ENCODE measurements at regions not wholly inside any gene's neighbourhood (a gene's known extent, or its start where the extent isn't known, plus 50 kb on each side); places are given as distances from the start of the nearest gene placed in this dataset.

DNA sequence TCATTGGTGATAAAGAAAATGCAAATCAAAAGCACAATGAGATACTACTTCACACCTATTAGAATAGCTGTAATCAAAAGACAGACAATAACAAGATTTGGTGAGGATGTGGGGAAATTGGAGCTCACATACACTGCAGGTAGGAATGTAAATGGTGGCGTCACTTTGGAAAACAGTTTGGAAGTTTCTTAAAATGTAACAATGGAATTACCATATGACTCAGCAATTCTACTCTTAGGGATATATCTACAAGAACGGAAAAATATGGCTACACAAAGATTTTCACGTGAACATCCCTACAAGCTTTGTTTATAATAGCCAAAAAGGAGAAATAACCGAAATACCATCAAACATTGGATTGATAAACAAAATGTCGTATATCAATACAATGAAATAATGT lies 270.4 kb downstream of the DOK5 start:
- Histone ChIP-seq H3K4me3 (replicated peaks in 1 of 4; ENCODE audit: control extremely low read depth in 1 of 4, insufficient read depth in 1 of 4, low read depth in 3 of 4, low read length in 4 of 4) (no peak overlapping the region), H3K27me3 (ENCODE audit: control insufficient read depth, insufficient read depth, low read length) (no peaks in the 10 kb centered on the region), H4K20me1 (ENCODE audit: control insufficient read depth, extremely low read depth, insufficient read depth, low read length) (no peaks in the 10 kb centered on the region), H3K27ac (ENCODE audit: insufficient read depth, low read length) (no peak overlapping the region), H3K36me3 (ENCODE audit: control insufficient read depth, insufficient read depth, low read length) (no peaks in the 10 kb centered on the region), H3K4me2 (ENCODE audit: extremely low read depth, insufficient read depth, low read length) (no peak overlapping the region), H3K9me3 (ENCODE audit: control insufficient read depth, insufficient read depth, low read depth, low read length) (no peaks in the 10 kb centered on the region), H3K9ac (ENCODE audit: insufficient read depth, low read length) (no peak overlapping the region), H3K79me2 (ENCODE audit: control insufficient read depth, insufficient read depth, low read length) (no peaks in the 10 kb centered on the region), H2AFZ (ENCODE audit: low read length) (no peak overlapping the region), H3K4me1 (ENCODE audit: control insufficient read depth, extremely low read depth, insufficient read depth, low read length) (no peaks in the 10 kb centered on the region)
- no peak for TF ChIP-seq CTCF (conservative IDR thresholded peaks at IDR 0.05 in 1 of 2, IDR thresholded peaks at IDR 0.05 in 1 of 2; ENCODE audit: low read depth in 1 of 2, low read length in 2 of 2)
- no peak for TF ChIP-seq EZH2 (IDR thresholded peaks at IDR 0.05; ENCODE audit: low read length, missing control alignments)
- no peak for DNase-seq (ENCODE audit: low read depth in 2 of 2)

GRCh38 chr20:54744097-54744496 lies 268.7 kb downstream of the DOK5 start:
- Histone ChIP-seq H3K79me2 (ENCODE audit: control insufficient read depth, insufficient read depth, low read length) (no peaks in the 10 kb centered on the region), H3K27me3 (ENCODE audit: control insufficient read depth, insufficient read depth, low read length) (no peaks in the 10 kb centered on the region), H3K4me2 (ENCODE audit: extremely low read depth, insufficient read depth, low read length) (no peak overlapping the region), H3K4me3 (replicated peaks in 1 of 4; ENCODE audit: control extremely low read depth in 1 of 4, insufficient read depth in 1 of 4, low read depth in 3 of 4, low read length in 4 of 4) (no peak overlapping the region), H3K9me3 (ENCODE audit: control insufficient read depth, insufficient read depth, low read depth, low read length) (no peaks in the 10 kb centered on the region), H3K9ac (ENCODE audit: insufficient read depth, low read length) (no peak overlapping the region), H2AFZ (ENCODE audit: low read length) (no peak overlapping the region), H3K36me3 (ENCODE audit: control insufficient read depth, insufficient read depth, low read length) (no peaks in the 10 kb centered on the region), H4K20me1 (ENCODE audit: control insufficient read depth, extremely low read depth, insufficient read depth, low read length) (no peaks in the 10 kb centered on the region), H3K4me1 (ENCODE audit: control insufficient read depth, extremely low read depth, insufficient read depth, low read length) (no peaks in the 10 kb centered on the region), H3K27ac (ENCODE audit: insufficient read depth, low read length) (no peak overlapping the region)
- TF ChIP-seq CTCF (conservative IDR thresholded peaks at IDR 0.05 in 1 of 2, IDR thresholded peaks at IDR 0.05 in 1 of 2; ENCODE audit: low read depth in 1 of 2, low read length in 2 of 2) (no peak), EZH2 (IDR thresholded peaks at IDR 0.05; ENCODE audit: low read length, missing control alignments) (no peak)
- no peak for DNase-seq (ENCODE audit: low read depth in 2 of 2)

- H3K4me2 ChIP-seq (ENCODE audit: extremely low read depth, insufficient read depth, low read length), result no peak overlapping the region
- H2AFZ ChIP-seq (ENCODE audit: low read length), result no peak overlapping the region
- no peak for DNase-seq (ENCODE audit: low read depth in 2 of 2)
- H3K9ac ChIP-seq (ENCODE audit: insufficient read depth, low read length), result no peak overlapping the region
- H3K9me3 ChIP-seq (ENCODE audit: control insufficient read depth, insufficient read depth, low read depth, low read length), result no peaks in the 10 kb centered on the region
- no peak overlapping the region for H3K4me3 ChIP-seq (replicated peaks in 1 of 4; ENCODE audit: control extremely low read depth in 1 of 4, insufficient read depth in 1 of 4, low read depth in 3 of 4, low read length in 4 of 4)
- H3K27me3 ChIP-seq (ENCODE audit: control insufficient read depth, insufficient read depth, low read length), result no peaks in the 10 kb centered on the region
- TF ChIP-seq CTCF (conservative IDR thresholded peaks at IDR 0.05 in 1 of 2, IDR thresholded peaks at IDR 0.05 in 1 of 2; ENCODE audit: low read depth in 1 of 2, low read length in 2 of 2) (no peak), EZH2 (IDR thresholded peaks at IDR 0.05; ENCODE audit: low read length, missing control alignments) (no peak)
- no peaks in the 10 kb centered on the region for H4K20me1 ChIP-seq (ENCODE audit: control insufficient read depth, extremely low read depth, insufficient read depth, low read length)
- no peaks in the 10 kb centered on the region for H3K79me2 ChIP-seq (ENCODE audit: control insufficient read depth, insufficient read depth, low read length)
- H3K36me3 ChIP-seq (ENCODE audit: control insufficient read depth, insufficient read depth, low read length), result no peaks in the 10 kb centered on the region
- H3K4me1 ChIP-seq (ENCODE audit: control insufficient read depth, extremely low read depth, insufficient read depth, low read length), result no peaks in the 10 kb centered on the region
- no peak overlapping the region for H3K27ac ChIP-seq (ENCODE audit: insufficient read depth, low read length)
Observed at GRCh38 chr20:54742193-54742592, 266.8 kb downstream of the DOK5 start.

Data from fibroblast of lung (primary cell).